WI38 (cell line): ENCODE measurements at regions not wholly inside any gene's neighbourhood (a gene's known extent, or its start where the extent isn't known, plus 50 kb on each side); places are given as distances from the start of the nearest gene placed in this dataset.

Source experiments
- H3K4me3 ChIP-seq: 2 replicates; pipeline ENCODE4 v1.5.1; 2011; ENCODE audit warnings: low read depth, mild to moderate bottlenecking, control low read depth, low read length
- TF ChIP-seq, protein P1 (sequence below): IDR thresholded peaks from 2 replicates; pipeline ENCODE4 v1.5.1; 2012; ENCODE audit warnings: low read depth, mild to moderate bottlenecking, control low read depth, low read length

DNA sequence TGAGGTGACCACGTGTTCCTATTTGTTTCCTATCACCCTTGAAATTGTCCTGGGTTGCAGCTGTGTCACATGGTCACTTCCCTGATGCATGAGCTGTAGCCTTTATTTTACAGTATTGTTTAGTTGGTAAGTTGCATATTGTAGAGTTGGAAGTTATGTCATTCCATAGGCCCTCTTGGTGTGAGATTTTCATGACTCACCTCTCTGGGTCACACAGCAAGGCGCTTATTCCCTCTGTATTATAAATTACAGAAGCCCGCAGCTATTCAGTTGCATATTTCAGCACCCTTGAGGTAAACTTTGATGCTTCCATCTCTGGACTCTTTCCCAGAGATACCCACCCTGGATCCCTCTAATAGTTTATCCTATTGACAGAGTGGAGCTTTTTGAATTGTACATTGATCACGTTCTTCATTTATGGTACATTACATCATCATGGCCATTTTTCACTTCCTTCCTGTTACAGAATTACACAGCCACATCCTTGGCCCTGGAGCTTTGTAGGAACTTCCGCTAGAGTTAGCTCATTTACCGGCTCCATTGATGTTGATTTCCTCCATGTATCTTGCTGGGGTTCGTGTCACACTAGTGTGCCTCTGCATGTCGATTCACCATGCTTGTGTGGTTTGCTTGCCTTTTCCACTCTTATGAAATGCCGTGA lies 543.1 kb upstream of the RGMA start:
- TF ChIP-seq, protein P1, sequence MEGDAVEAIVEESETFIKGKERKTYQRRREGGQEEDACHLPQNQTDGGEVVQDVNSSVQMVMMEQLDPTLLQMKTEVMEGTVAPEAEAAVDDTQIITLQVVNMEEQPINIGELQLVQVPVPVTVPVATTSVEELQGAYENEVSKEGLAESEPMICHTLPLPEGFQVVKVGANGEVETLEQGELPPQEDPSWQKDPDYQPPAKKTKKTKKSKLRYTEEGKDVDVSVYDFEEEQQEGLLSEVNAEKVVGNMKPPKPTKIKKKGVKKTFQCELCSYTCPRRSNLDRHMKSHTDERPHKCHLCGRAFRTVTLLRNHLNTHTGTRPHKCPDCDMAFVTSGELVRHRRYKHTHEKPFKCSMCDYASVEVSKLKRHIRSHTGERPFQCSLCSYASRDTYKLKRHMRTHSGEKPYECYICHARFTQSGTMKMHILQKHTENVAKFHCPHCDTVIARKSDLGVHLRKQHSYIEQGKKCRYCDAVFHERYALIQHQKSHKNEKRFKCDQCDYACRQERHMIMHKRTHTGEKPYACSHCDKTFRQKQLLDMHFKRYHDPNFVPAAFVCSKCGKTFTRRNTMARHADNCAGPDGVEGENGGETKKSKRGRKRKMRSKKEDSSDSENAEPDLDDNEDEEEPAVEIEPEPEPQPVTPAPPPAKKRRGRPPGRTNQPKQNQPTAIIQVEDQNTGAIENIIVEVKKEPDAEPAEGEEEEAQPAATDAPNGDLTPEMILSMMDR = no peak
- no peak overlapping the region for H3K4me3 ChIP-seq

DNA sequence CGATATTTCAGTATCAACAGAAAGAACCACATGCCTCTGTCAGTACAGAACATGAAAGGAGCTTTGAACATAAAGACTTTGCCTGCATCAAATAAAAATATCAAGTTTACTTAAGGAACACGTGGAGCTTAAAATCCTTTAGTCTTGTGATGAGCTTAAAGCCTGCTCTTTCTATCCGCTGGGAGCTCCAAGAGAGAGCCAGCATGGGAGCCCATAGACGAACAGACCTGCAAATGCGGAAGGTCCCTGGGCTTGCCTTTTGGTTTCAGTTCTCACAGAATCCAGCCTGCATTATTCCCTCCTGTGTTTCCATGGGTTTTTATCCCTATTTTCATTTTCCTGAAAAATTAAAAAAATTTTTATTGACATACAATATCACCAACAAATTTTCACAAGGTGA lies 530.6 kb upstream of the RGMA start:
- H3K4me3 ChIP-seq = no peak overlapping the region
- TF ChIP-seq, protein P1 = no peak

DNA sequence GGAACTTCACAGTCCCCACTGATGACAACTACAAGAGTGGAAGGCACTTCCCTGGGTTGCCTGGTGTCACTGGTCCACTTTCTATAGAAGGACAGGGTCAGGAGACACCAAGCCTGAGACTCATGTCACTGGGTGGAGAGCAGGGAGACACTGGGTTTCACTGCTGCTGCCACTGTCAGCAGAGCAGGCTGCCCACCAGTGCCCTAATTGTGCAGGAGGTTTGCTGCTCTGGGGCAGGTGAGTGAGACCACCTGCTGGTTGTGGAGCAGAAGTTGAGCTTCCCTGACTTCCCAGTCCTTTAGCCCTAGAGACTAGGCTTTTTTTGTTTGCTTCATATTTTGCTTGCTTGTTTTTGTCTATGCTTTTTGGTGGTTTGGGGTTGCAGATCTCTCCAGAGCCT lies 528.4 kb upstream of the RGMA start:
- H3K4me3 ChIP-seq = no peak overlapping the region
- TF ChIP-seq, protein P1 = no peak

DNA sequence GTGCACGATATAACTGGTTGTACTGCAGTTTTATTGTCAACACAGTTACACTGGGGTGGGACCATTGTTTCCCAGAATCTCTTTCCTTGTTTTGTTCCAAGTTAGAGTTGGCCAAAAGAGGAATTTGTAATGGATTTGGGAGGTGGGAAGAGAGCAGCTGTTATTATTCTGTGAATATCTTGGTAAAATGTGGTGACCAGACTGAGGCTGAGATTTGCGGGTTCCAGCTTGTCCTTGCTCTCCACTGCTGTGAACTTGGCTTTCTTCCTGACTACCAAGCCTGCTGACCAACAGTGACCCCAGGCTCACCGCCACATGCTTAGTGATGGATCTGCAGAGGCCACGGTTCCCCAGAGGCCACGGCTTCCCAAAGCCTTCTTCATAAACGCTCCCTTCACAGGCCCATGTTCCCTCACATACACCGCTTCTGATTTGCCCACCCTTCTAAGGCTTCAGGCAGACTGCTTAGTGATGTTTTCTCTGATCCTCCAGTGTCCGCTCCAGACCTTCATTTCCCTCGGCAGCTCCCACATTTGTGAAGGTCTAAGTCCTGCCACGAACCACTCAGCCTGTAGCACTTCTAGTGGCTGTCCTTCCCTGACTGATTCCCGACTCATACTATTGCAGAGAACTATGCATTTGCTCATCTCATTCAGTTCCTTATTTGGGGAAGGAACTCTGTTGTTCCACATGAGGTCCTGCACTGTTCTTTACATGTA lies 525.5 kb upstream of the RGMA start:
- TF ChIP-seq, protein P1 = no peak
- no peak overlapping the region for H3K4me3 ChIP-seq

DNA sequence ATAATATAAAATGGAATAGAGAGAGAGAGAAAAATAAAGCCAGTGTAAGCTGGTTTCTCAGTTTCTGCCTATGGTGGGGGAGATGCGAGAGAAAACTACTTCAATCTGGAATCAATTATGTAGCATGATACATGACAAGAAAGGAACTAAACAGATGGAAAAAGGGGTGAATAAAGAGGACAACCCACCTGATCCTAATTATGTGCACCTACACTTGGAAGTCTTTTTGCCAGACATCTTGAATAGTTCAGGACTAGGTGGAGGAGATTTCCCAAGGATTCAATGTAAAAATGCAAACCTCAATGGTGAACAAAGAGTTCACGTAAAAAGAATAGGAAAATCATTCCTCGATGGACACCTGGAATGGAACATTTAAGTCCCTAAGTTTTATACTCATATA lies 524.4 kb upstream of the RGMA start:
- TF ChIP-seq, protein P1 = no peak

DNA sequence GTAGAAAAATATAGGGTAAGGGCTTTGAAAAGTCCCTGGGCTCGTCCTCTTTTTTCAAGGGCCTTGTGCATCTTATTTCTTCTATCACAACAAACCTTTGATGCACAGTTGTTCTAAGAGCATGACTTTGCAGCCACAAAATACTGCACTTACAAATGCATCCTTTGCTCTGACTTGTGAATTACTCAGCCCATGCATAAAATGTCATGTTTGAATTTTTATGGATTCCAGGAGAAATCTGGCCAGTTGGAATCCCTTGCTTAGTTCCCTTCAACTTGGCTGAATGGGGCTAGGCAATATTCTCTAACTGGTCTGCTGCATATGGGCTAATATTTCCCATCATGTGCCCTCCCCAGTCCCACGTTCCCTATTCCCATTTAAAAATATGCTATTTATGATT lies 523.9 kb upstream of the RGMA start:
- TF ChIP-seq, protein P1 = no peak

More for the DNA sequence above, 524.4 kb upstream of the RGMA start:
- H3K4me3 ChIP-seq = no peak overlapping the region

DNA sequence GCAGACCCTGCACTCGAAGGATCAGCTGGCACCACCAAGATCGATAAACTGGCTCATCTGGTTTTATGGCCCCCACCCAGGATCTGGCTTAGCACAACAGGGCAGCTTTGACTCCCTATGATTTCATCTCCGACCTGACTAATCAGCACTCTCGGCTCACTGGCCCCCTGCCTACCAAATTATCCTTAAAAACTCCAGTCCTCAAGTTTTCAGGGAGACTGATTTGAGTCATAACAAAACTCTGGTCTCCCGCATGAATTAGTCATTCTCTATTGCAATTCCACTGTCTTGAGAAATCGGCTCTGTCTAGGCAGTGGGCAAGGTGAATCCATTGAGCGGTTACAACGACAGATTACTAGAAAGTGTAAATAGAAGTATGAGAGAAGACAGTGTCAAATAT lies 521.9 kb upstream of the RGMA start:
- TF ChIP-seq, protein P1 = no peak
- H3K4me3 ChIP-seq = no peak overlapping the region

More for the DNA sequence above, 523.9 kb upstream of the RGMA start:
- H3K4me3 ChIP-seq = no peak overlapping the region
